Progenitor cell of endocrine pancreas (in vitro differentiated cells): ENCODE measurements at regions not wholly inside any gene's neighbourhood (a gene's known extent, or its start where the extent isn't known, plus 50 kb on each side); places are given as distances from the start of the nearest gene placed in this dataset.

Experiments used
- DNase-seq: peaks from one replicate; pipeline ENCODE4 v3.0.0; 2021; ENCODE audit warnings: low spot score; ENCODE audit not compliant: unreplicated experiment
- H3K27ac Mint-ChIP-seq: 2 replicates; pipeline ENCODE4 v1.8.0; 2021; ENCODE audit warnings: mild to moderate bottlenecking, moderate library complexity, mixed read lengths
- H3K27me3 Mint-ChIP-seq: 2 replicates; pipeline ENCODE4 v1.8.0; 2021; ENCODE audit warnings: mixed read lengths
- H3K36me3 Mint-ChIP-seq: 2 replicates; pipeline ENCODE4 v1.8.0; 2022; ENCODE audit warnings: mixed read lengths; ENCODE audit not compliant: insufficient read depth
- H3K4me1 Mint-ChIP-seq: 2 replicates; pipeline ENCODE4 v1.8.0; 2021; ENCODE audit warnings: low read depth, mixed read lengths
- H3K4me3 Mint-ChIP-seq: 2 replicates; pipeline ENCODE4 v1.8.0; 2021; ENCODE audit warnings: low read depth, mild to moderate bottlenecking, moderate library complexity, mixed read lengths
- H3K9me3 Mint-ChIP-seq: 2 replicates; pipeline ENCODE4 v1.8.0; 2021; ENCODE audit warnings: low read depth, mixed read lengths
- CTCF ChIP-seq: fragments of 200-600 bp; sonication (generic); IDR thresholded peaks from one replicate; pipeline ENCODE4 v1.5.0; 2021; ENCODE audit warnings: antibody characterized with exemption, mild to moderate bottlenecking; ENCODE audit not compliant: unreplicated experiment

GRCh38 chrX:3244203-3244743 lies 102.2 kb downstream of the MXRA5 start:
- no peak for DNase-seq
- Mint-ChIP-seq H3K4me1 (peaks cover 1% of the 10 kb centered on the region), H3K9me3 (peaks cover 3% of the 10 kb centered on the region), H3K27me3 (peaks cover 9% of the 10 kb centered on the region), H3K27ac (no peak overlapping the region), H3K4me3 (no peak overlapping the region), H3K36me3 (no peaks in the 10 kb centered on the region)
- TF ChIP-seq CTCF = no peak

GRCh38 chrX:3232262-3232923 lies 114.1 kb downstream of the MXRA5 start:
- no peaks in the 10 kb centered on the region for H3K4me1 Mint-ChIP-seq
- no peaks in the 10 kb centered on the region for H3K27me3 Mint-ChIP-seq
- no peaks in the 10 kb centered on the region for H3K36me3 Mint-ChIP-seq
- no peak for TF ChIP-seq CTCF
- H3K27ac Mint-ChIP-seq = no peak overlapping the region
- DNase-seq = no peak
- H3K9me3 Mint-ChIP-seq = no peaks in the 10 kb centered on the region
- no peak overlapping the region for H3K4me3 Mint-ChIP-seq

- no peak for TF ChIP-seq CTCF
- no peak for DNase-seq
- H3K27ac Mint-ChIP-seq = no peak overlapping the region
- H3K27me3 Mint-ChIP-seq = no peaks in the 10 kb centered on the region
- no peaks in the 10 kb centered on the region for H3K36me3 Mint-ChIP-seq
- H3K4me1 Mint-ChIP-seq = no peaks in the 10 kb centered on the region
- no peaks in the 10 kb centered on the region for H3K9me3 Mint-ChIP-seq
- no peak overlapping the region for H3K4me3 Mint-ChIP-seq
These were observed 114.7 kb downstream of the MXRA5 start for GRCh38 chrX:3231766-3232165.

- Mint-ChIP-seq H3K4me3 (no peak overlapping the region), H3K27ac (no peak overlapping the region), H3K36me3 (no peaks in the 10 kb centered on the region), H3K9me3 (no peaks in the 10 kb centered on the region), H3K4me1 (no peaks in the 10 kb centered on the region), H3K27me3 (no peaks in the 10 kb centered on the region)
- no peak for DNase-seq
- no peak for TF ChIP-seq CTCF
These were observed 116.0 kb downstream of the MXRA5 start for GRCh38 chrX:3230496-3230895.

- DNase-seq = no peak
- H3K36me3 Mint-ChIP-seq = no peaks in the 10 kb centered on the region
- no peak overlapping the region for H3K27ac Mint-ChIP-seq
- no peak overlapping the region for H3K4me3 Mint-ChIP-seq
- no peaks in the 10 kb centered on the region for H3K9me3 Mint-ChIP-seq
- H3K4me1 Mint-ChIP-seq = no peaks in the 10 kb centered on the region
- no peak for TF ChIP-seq CTCF
- H3K27me3 Mint-ChIP-seq = no peaks in the 10 kb centered on the region
These were observed 118.9 kb downstream of the MXRA5 start for GRCh38 chrX:3227526-3227925.
